Prostate gland (tissue), 2 donors: ENCODE measurements at regions not wholly inside any gene's neighbourhood (a gene's known extent, or its start where the extent isn't known, plus 50 kb on each side); places are given as distances from the start of the nearest gene placed in this dataset.

Source experiments
- DNase-seq: peaks from one replicate; pipeline ENCODE4 v3.0.0-alpha.2; 2019; ENCODE audit warnings: low spot score
- H3K27ac ChIP-seq, 2 donors: fragments of 200-600 bp; sonication (generic); 2 replicates each; pipeline ENCODE4 v1.5.1; 2017 to 2019
- H3K27me3 ChIP-seq: fragments of 200-600 bp; sonication (generic); replicated peaks from 2 replicates; pipeline ENCODE4 v1.5.1; 2019; ENCODE audit not compliant: insufficient read depth
- H3K36me3 ChIP-seq, 2 donors: fragments of 200-600 bp; sonication (generic); 1 replicate in 1 of 2; 2 replicates in 1 of 2; pipeline versions ENCODE4 v1.5.1 to v1.8.1; 2017 to 2019
- H3K4me1 ChIP-seq: fragments of 200-600 bp; sonication (generic); replicated peaks from 2 replicates; pipeline ENCODE4 v1.5.1; 2019
- H3K4me3 ChIP-seq, 2 donors: fragments of 200-600 bp; sonication (generic); 2 replicates each; pipeline ENCODE4 v1.5.1; 2017 to 2019
- H3K9me3 ChIP-seq: fragments of 200-600 bp; sonication (generic); 2 replicates; pipeline ENCODE4 v1.5.1; 2017
- CTCF ChIP-seq, 4 experiments: fragments of 200-600 bp in 2 of 4; fragments of 450-650 bp in 2 of 4; sonication (generic) in 2 of 4; IDR thresholded peaks; 1 replicate in 3 of 4; 2 replicates in 1 of 4; pipeline ENCODE4 v1.5.1; 2016 to 2019; ENCODE audit warnings: antibody characterized with exemption in 4 of 4, mild to moderate bottlenecking in 2 of 4, moderate library complexity in 2 of 4
- POLR2A ChIP-seq: fragments of 450-650 bp; IDR thresholded peaks from one replicate; pipeline ENCODE4 v1.6.1; 2016; ENCODE audit warnings: antibody characterized with exemption, mild to moderate bottlenecking
- POLR2AphosphoS5 ChIP-seq: sonication (generic); formaldehyde crosslinking; IDR thresholded peaks from one replicate; pipeline ENCODE4 v1.6.1; 2017; ENCODE audit warnings: antibody characterized with exemption
- WGBS: methylation state at CpG from one replicate; pipeline ENCODE4 v1.1.5; 2018; 5-methylcytosine and 5-hydroxymethylcytosine counted together
- intact Hi-C: fragments of 100-400 bp; cut with DNase I; formaldehyde crosslinking; loops from one replicate; pipeline ENCODE4 v1.14.2; 2022

DNA sequence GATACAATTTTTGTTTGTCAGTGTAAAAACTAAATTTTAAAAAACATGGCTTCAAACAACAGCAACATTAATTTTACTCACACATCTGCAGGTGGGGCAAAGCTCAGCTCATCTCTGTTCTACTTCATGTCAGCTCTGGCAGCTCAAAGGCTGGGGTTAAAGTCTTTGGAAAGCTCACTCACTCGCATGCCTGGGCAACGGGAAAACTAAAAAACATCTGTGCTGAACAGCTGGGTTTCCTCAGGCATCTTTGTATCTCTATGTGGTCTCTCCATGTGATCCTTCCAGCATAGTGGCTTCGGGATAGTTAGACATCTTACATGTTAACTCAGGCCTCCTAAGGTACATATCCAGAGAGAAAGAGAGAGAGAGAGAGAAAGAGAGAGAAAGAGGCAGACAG is 499.6 kb downstream of the RFPL4B start:
- Histone ChIP-seq H3K36me3 (no peaks in the 10 kb centered on the region), H3K4me3 (no peak overlapping the region), H3K9me3 (no peaks in the 10 kb centered on the region), H3K27me3 (no peaks in the 10 kb centered on the region), H3K4me1 (no peaks in the 10 kb centered on the region), H3K27ac (no peak overlapping the region)
- 55% methylated on average over 3 of the region's 3 CpGs for WGBS
- no peak for TF ChIP-seq CTCF (IDR thresholded peaks at IDR 0.05)
- no peak for TF ChIP-seq POLR2AphosphoS5
- TF ChIP-seq POLR2A, result no peak
- intact Hi-C loops, result no loop called here
- DNase-seq, result no peak

DNA sequence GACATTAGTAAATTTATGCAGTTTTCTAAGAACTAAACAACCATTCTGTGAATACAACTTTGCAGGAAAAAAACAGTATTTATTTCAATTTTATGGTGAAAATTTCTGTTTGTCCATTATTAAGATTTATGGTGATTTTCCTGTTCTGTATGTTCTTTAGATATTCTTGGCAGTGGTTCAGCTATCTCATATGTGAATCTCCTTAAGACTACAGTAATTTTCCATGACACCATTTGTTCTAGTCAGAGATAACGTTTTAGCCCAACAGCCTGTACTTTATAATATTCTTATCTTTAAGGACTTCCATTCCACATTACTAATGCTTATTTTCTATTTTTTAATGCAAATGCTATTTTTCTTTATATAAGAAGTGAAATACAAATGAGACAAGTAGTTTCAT is 504.0 kb downstream of the RFPL4B start:
- H3K4me1 ChIP-seq, result no peaks in the 10 kb centered on the region
- TF ChIP-seq POLR2A (no peak), POLR2AphosphoS5 (no peak), CTCF (IDR thresholded peaks at IDR 0.05) (no peak)
- no peak for DNase-seq
- H3K4me3 ChIP-seq, result no peak overlapping the region
- intact Hi-C loops, result no loop called here
- 45% methylated on average over 1 of the region's 1 CpG for WGBS
- no peaks in the 10 kb centered on the region for H3K9me3 ChIP-seq
- no peaks in the 10 kb centered on the region for H3K36me3 ChIP-seq
- H3K27ac ChIP-seq, result no peak overlapping the region
- H3K27me3 ChIP-seq, result no peaks in the 10 kb centered on the region

- TF ChIP-seq POLR2A, result no peak
- TF ChIP-seq CTCF (IDR thresholded peaks at IDR 0.05), result no peak
- TF ChIP-seq POLR2AphosphoS5, result no peak
- no peaks in the 10 kb centered on the region for H3K4me1 ChIP-seq
Measured at GRCh38 chr6:112853162-112853561, 506.0 kb downstream of the RFPL4B start.

GRCh38 chr6:112863753-112864152 is 516.6 kb downstream of the RFPL4B start:
- intact Hi-C loops, result no loop called here
- no peak for DNase-seq
- 90% methylated on average over 1 of the region's 1 CpG for WGBS
- H3K4me3 ChIP-seq, result no peak overlapping the region
- TF ChIP-seq CTCF (IDR thresholded peaks at IDR 0.05) (no peak), POLR2A (no peak), POLR2AphosphoS5 (no peak)
- no peaks in the 10 kb centered on the region for H3K27me3 ChIP-seq
- no peak overlapping the region for H3K27ac ChIP-seq
- H3K9me3 ChIP-seq, result no peaks in the 10 kb centered on the region
- H3K36me3 ChIP-seq, result no peaks in the 10 kb centered on the region
- H3K4me1 ChIP-seq, result no peaks in the 10 kb centered on the region

More at GRCh38 chr6:112853162-112853561, 506.0 kb downstream of the RFPL4B start:
- no peaks in the 10 kb centered on the region for H3K9me3 ChIP-seq
- intact Hi-C loops, result no loop called here
- DNase-seq, result no peak
- WGBS, result 75% methylated on average over 2 of the region's 2 CpGs
- no peak overlapping the region for H3K4me3 ChIP-seq
- H3K27me3 ChIP-seq, result no peaks in the 10 kb centered on the region
- no peak overlapping the region for H3K27ac ChIP-seq
- no peaks in the 10 kb centered on the region for H3K36me3 ChIP-seq

DNA sequence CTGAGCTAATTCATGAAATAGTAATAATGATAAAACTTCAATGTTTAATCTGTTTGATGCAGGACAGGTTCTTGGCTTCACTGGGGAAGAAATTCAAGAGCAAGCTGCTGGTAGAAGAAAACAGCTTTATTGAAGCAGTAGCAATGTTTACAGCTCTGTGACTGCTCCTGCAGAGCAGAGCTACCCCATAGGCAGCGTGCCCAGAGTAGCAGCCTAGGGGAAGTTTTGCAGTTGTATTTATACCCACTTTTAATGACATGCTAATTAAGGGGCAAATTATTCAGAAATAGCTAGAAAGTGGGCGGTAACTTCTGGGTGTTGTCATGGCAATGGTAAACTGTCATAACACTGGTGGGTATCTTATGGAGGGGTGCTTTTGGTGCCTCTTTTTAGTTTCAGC is 518.0 kb downstream of the RFPL4B start:
- no peaks in the 10 kb centered on the region for H3K27me3 ChIP-seq
- H3K4me3 ChIP-seq, result no peak overlapping the region
- H3K9me3 ChIP-seq, result no peaks in the 10 kb centered on the region
- no peaks in the 10 kb centered on the region for H3K36me3 ChIP-seq
- 69% methylated on average over 2 of the region's 2 CpGs for WGBS
- H3K27ac ChIP-seq, result no peak overlapping the region
- no peak for DNase-seq
- no peaks in the 10 kb centered on the region for H3K4me1 ChIP-seq
- TF ChIP-seq POLR2A (no peak), POLR2AphosphoS5 (no peak), CTCF (IDR thresholded peaks at IDR 0.05) (no peak)
- intact Hi-C loops, result no loop called here
